Transverse colon (tissue), 4 donors: ENCODE measurements at regions not wholly inside any gene's neighbourhood (a gene's known extent, or its start where the extent isn't known, plus 50 kb on each side); places are given as distances from the start of the nearest gene placed in this dataset.

Experiments
- POLR2A ChIP-seq: fragments of 450-650 bp; IDR thresholded peaks from one replicate; pipeline ENCODE4 v1.6.1; 2016; ENCODE audit warnings: antibody characterized with exemption, mild to moderate bottlenecking, moderate library complexity
- POLR2AphosphoS5 ChIP-seq, 3 donors: sonication (generic); formaldehyde crosslinking; IDR thresholded peaks; one replicate each; pipeline ENCODE4 v1.6.1; 2016; ENCODE audit warnings: antibody characterized with exemption in 3 of 3
- TF ChIP-seq, protein P1 (sequence below), 5 experiments: fragments of 200-600 bp in 3 of 5; fragments of 450-650 bp in 2 of 5; sonication (generic) in 3 of 5; IDR thresholded peaks; 1 replicate in 2 of 5; 2 replicates in 3 of 5; pipeline ENCODE4 v1.5.1; 2016 to 2017; ENCODE audit warnings: antibody characterized with exemption in 5 of 5, inconsistent platforms in 3 of 5, mild to moderate bottlenecking in 2 of 5, moderate library complexity in 1 of 5

GRCh38 chr5:108508979-108509378 lies 127.1 kb upstream of the FBXL17 start:
- TF ChIP-seq, protein P1, sequence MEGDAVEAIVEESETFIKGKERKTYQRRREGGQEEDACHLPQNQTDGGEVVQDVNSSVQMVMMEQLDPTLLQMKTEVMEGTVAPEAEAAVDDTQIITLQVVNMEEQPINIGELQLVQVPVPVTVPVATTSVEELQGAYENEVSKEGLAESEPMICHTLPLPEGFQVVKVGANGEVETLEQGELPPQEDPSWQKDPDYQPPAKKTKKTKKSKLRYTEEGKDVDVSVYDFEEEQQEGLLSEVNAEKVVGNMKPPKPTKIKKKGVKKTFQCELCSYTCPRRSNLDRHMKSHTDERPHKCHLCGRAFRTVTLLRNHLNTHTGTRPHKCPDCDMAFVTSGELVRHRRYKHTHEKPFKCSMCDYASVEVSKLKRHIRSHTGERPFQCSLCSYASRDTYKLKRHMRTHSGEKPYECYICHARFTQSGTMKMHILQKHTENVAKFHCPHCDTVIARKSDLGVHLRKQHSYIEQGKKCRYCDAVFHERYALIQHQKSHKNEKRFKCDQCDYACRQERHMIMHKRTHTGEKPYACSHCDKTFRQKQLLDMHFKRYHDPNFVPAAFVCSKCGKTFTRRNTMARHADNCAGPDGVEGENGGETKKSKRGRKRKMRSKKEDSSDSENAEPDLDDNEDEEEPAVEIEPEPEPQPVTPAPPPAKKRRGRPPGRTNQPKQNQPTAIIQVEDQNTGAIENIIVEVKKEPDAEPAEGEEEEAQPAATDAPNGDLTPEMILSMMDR (IDR thresholded peaks at IDR 0.05): no peak
- no peak for TF ChIP-seq POLR2AphosphoS5 (IDR thresholded peaks at IDR 0.05)
- no peak for TF ChIP-seq POLR2A
